ENCODE measurements at regions not wholly inside any gene's neighbourhood (a gene's known extent, or its start where the extent isn't known, plus 50 kb on each side); places are given as distances from the start of the nearest gene placed in this dataset.

DNA sequence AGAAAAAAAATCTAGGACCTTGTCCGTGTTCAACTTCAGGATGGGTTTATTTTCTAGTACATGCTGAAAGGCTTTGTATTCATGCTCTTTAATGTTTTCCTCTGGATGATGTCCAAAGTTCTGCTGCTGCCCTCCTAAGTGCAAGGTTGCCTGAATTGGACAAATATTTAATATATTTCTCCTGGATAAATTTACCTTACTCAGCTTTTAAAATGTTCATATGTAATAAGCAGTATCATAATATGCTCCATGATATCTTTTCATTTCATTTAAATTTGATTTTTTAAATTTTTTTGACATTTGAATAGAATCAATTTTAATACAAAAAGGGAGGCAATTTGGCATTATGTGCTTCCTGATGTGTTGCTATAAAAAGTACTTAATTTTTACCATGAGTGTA lies 95.9 kb upstream of the SLC25A13 start:
- TF ChIP-seq, protein P1, sequence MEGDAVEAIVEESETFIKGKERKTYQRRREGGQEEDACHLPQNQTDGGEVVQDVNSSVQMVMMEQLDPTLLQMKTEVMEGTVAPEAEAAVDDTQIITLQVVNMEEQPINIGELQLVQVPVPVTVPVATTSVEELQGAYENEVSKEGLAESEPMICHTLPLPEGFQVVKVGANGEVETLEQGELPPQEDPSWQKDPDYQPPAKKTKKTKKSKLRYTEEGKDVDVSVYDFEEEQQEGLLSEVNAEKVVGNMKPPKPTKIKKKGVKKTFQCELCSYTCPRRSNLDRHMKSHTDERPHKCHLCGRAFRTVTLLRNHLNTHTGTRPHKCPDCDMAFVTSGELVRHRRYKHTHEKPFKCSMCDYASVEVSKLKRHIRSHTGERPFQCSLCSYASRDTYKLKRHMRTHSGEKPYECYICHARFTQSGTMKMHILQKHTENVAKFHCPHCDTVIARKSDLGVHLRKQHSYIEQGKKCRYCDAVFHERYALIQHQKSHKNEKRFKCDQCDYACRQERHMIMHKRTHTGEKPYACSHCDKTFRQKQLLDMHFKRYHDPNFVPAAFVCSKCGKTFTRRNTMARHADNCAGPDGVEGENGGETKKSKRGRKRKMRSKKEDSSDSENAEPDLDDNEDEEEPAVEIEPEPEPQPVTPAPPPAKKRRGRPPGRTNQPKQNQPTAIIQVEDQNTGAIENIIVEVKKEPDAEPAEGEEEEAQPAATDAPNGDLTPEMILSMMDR (IDR thresholded peaks at IDR 0.05): no peak
- no peak for TF ChIP-seq POLR2A (IDR thresholded peaks at IDR 0.05)
